Liver (tissue), 8 donors: ENCODE measurements at regions not wholly inside any gene's neighbourhood (a gene's known extent, or its start where the extent isn't known, plus 50 kb on each side); places are given as distances from the start of the nearest gene placed in this dataset.

Experiments used
- DNase-seq: peaks from one replicate; pipeline ENCODE4 v3.0.0-alpha.2; 2017; ENCODE audit warnings: low spot score
- H3K27ac ChIP-seq, 2 donors: one replicate each; pipeline ENCODE4 v1.7.0; 2013; ENCODE audit warnings: inconsistent platforms in 2 of 2, low read length in 2 of 2, control low read depth in 1 of 2, low read depth in 1 of 2, mild to moderate bottlenecking in 1 of 2
- H3K27me3 ChIP-seq, 4 donors: one replicate each; pipeline versions ENCODE4 v1.6.1 to v1.7.0; 2013; ENCODE audit warnings: low read length in 3 of 4, inconsistent platforms in 1 of 4, mild to moderate bottlenecking in 1 of 4, moderate library complexity in 1 of 4; ENCODE audit not compliant: control insufficient read depth in 4 of 4, insufficient read depth in 4 of 4
- H3K36me3 ChIP-seq, 4 donors: one replicate each; pipeline versions ENCODE4 v1.6.1 to v1.7.0; 2013; ENCODE audit warnings: low read length in 3 of 4, mild to moderate bottlenecking in 3 of 4, low read depth in 1 of 4, moderate library complexity in 1 of 4; ENCODE audit not compliant: control insufficient read depth in 4 of 4, insufficient read depth in 3 of 4
- H3K4me1 ChIP-seq, 4 donors: one replicate each; pipeline versions ENCODE4 v1.6.1 to v1.7.0; 2013; ENCODE audit warnings: low read length in 3 of 4, mild to moderate bottlenecking in 3 of 4, moderate library complexity in 1 of 4; ENCODE audit not compliant: control insufficient read depth in 4 of 4, insufficient read depth in 4 of 4
- H3K4me3 ChIP-seq, 3 donors: one replicate each; pipeline versions ENCODE4 v1.6.1 to v1.7.0; 2013; ENCODE audit warnings: low read length in 3 of 3, control low read depth in 1 of 3, low read depth in 1 of 3, mild to moderate bottlenecking in 1 of 3
- H3K9ac ChIP-seq, 2 donors: one replicate each; pipeline ENCODE4 v1.7.0; 2013; ENCODE audit warnings: low read length in 2 of 2, mild to moderate bottlenecking in 2 of 2, moderate library complexity in 2 of 2, control low read depth in 1 of 2, low read depth in 1 of 2
- H3K9me3 ChIP-seq, 4 donors: one replicate each; pipeline versions ENCODE4 v1.6.1 to v1.7.0; 2013; ENCODE audit warnings: low read length in 3 of 4; ENCODE audit not compliant: control insufficient read depth in 4 of 4
- EGR1 ChIP-seq, 2 donors: IDR thresholded peaks; 2 replicates each; pipeline ENCODE4 v1.6.1; 2016 to 2018; ENCODE audit warnings: antibody characterized with exemption in 2 of 2, low read depth in 2 of 2
- FOXA1 ChIP-seq: IDR thresholded peaks from 2 replicates; pipeline ENCODE4 v1.6.1; 2016; ENCODE audit warnings: antibody characterized with exemption
- HNF4A ChIP-seq, 2 donors: conservative IDR thresholded peaks; 2 replicates each; pipeline ENCODE4 v1.6.1; 2016; ENCODE audit warnings: antibody characterized with exemption in 2 of 2, mild to moderate bottlenecking in 2 of 2
- HNF4G ChIP-seq: IDR thresholded peaks from 2 replicates; pipeline ENCODE4 v1.6.1; 2016; ENCODE audit warnings: antibody characterized with exemption
- JUND ChIP-seq, 2 donors: IDR thresholded peaks; 2 replicates each; pipeline ENCODE4 v1.6.1; 2016; ENCODE audit warnings: antibody characterized with exemption in 2 of 2
- NR2F2 ChIP-seq: IDR thresholded peaks from 2 replicates; pipeline ENCODE4 v1.6.1; 2016; ENCODE audit warnings: antibody characterized with exemption
- RAD21 ChIP-seq, 2 donors: IDR thresholded peaks; 2 replicates each; pipeline ENCODE4 v1.6.1; 2016; ENCODE audit warnings: antibody characterized with exemption in 2 of 2, mild to moderate bottlenecking in 2 of 2
- WGBS: extraction: QIAGEN DNeasy Blood & Tissue Kit; methylation state at CpG from one replicate; pipeline ENCODE4 v1.1.7; 2013; 5-methylcytosine and 5-hydroxymethylcytosine counted together
- TF ChIP-seq, protein P1 (sequence below): fragments of 150-350 bp; IDR thresholded peaks from 2 replicates; pipeline ENCODE4 v1.5.1; 2017; ENCODE audit warnings: improper control_type of control experiment, low read depth, low read length; ENCODE audit not compliant: missing input control
- TF ChIP-seq, protein P2 (sequence below): IDR thresholded peaks from 2 replicates; pipeline ENCODE4 v1.6.1; 2016; ENCODE audit warnings: antibody characterized with exemption, mild to moderate bottlenecking
- TF ChIP-seq, protein P3 (sequence below): IDR thresholded peaks from 2 replicates; pipeline ENCODE4 v1.6.1; 2016; ENCODE audit warnings: antibody characterized with exemption
- TF ChIP-seq, protein P4 (sequence below): IDR thresholded peaks from 2 replicates; pipeline ENCODE4 v1.6.1; 2016; ENCODE audit warnings: antibody characterized with exemption
- TF ChIP-seq, protein P5 (sequence below): IDR thresholded peaks from 2 replicates; pipeline ENCODE4 v1.6.1; 2016; ENCODE audit warnings: antibody characterized with exemption
- donor health status: healthy.
- donor health status: healthy.
- donor health status: healthy.
- donor health status: healthy.
- donor health status: healthy.

DNA sequence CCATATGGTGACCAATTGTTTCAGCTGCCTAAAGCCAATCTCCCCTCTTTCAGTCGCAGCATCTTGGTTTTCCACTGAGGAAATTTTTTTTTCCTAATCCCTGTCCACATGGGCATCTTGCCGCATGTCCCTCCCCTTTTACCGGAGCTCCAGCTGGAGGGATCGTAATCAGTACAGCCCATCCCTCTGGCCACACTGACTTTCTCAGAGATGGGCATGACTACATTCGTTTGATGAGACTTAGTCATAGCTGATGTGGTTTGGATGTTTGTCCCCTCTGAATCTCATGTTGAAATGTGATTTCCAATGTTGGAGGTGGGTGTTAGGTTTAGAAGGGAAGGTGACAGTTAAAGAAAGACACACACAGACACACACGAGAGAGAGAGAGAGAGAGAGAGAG, 186.8 kb upstream of the CXCL12 start (continued):
- TF ChIP-seq, protein P1, sequence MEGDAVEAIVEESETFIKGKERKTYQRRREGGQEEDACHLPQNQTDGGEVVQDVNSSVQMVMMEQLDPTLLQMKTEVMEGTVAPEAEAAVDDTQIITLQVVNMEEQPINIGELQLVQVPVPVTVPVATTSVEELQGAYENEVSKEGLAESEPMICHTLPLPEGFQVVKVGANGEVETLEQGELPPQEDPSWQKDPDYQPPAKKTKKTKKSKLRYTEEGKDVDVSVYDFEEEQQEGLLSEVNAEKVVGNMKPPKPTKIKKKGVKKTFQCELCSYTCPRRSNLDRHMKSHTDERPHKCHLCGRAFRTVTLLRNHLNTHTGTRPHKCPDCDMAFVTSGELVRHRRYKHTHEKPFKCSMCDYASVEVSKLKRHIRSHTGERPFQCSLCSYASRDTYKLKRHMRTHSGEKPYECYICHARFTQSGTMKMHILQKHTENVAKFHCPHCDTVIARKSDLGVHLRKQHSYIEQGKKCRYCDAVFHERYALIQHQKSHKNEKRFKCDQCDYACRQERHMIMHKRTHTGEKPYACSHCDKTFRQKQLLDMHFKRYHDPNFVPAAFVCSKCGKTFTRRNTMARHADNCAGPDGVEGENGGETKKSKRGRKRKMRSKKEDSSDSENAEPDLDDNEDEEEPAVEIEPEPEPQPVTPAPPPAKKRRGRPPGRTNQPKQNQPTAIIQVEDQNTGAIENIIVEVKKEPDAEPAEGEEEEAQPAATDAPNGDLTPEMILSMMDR = no peak
- no peak for TF ChIP-seq FOXA1
- no peak for TF ChIP-seq EGR1 (IDR thresholded peaks at IDR 0.05; ENCODE audit: low read depth in 2 of 2)
- TF ChIP-seq, protein P2, sequence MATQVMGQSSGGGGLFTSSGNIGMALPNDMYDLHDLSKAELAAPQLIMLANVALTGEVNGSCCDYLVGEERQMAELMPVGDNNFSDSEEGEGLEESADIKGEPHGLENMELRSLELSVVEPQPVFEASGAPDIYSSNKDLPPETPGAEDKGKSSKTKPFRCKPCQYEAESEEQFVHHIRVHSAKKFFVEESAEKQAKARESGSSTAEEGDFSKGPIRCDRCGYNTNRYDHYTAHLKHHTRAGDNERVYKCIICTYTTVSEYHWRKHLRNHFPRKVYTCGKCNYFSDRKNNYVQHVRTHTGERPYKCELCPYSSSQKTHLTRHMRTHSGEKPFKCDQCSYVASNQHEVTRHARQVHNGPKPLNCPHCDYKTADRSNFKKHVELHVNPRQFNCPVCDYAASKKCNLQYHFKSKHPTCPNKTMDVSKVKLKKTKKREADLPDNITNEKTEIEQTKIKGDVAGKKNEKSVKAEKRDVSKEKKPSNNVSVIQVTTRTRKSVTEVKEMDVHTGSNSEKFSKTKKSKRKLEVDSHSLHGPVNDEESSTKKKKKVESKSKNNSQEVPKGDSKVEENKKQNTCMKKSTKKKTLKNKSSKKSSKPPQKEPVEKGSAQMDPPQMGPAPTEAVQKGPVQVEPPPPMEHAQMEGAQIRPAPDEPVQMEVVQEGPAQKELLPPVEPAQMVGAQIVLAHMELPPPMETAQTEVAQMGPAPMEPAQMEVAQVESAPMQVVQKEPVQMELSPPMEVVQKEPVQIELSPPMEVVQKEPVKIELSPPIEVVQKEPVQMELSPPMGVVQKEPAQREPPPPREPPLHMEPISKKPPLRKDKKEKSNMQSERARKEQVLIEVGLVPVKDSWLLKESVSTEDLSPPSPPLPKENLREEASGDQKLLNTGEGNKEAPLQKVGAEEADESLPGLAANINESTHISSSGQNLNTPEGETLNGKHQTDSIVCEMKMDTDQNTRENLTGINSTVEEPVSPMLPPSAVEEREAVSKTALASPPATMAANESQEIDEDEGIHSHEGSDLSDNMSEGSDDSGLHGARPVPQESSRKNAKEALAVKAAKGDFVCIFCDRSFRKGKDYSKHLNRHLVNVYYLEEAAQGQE = no peak
- no peak for TF ChIP-seq HNF4G
- no peak for TF ChIP-seq NR2F2

DNA sequence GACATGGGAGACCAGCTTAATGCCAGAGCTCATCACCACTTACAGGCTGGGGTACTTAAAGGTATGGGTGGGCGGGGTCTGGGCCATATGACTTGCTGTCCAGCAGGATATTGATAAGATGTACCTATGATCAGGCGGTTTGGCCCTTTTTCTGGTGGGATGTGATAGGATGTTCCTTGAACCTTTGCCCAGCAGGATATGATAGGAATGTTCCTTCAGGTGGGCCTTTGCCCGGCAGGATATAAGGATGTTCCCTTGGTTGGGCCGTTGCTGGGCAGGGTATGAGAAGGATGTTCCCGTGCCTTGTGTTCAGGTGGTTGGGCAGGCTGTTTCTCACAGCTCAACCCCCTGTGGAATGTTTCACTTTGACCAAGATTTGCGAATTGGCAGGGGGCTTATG, 187.2 kb upstream of the CXCL12 start:
- DNase-seq = peak; percentile 16
- H3K36me3 ChIP-seq = no peaks in the 10 kb centered on the region
- H3K9ac ChIP-seq = no peak overlapping the region
- no peaks in the 10 kb centered on the region for H3K4me1 ChIP-seq
- no peak overlapping the region for H3K4me3 ChIP-seq
- TF ChIP-seq HNF4A (conservative IDR thresholded peaks at IDR 0.05) = no peak
- TF ChIP-seq RAD21 (IDR thresholded peaks at IDR 0.05) = no peak
- no peak for TF ChIP-seq NR2F2
- TF ChIP-seq, protein P3, sequence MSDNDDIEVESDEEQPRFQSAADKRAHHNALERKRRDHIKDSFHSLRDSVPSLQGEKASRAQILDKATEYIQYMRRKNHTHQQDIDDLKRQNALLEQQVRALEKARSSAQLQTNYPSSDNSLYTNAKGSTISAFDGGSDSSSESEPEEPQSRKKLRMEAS = no peak
- TF ChIP-seq, protein P4, sequence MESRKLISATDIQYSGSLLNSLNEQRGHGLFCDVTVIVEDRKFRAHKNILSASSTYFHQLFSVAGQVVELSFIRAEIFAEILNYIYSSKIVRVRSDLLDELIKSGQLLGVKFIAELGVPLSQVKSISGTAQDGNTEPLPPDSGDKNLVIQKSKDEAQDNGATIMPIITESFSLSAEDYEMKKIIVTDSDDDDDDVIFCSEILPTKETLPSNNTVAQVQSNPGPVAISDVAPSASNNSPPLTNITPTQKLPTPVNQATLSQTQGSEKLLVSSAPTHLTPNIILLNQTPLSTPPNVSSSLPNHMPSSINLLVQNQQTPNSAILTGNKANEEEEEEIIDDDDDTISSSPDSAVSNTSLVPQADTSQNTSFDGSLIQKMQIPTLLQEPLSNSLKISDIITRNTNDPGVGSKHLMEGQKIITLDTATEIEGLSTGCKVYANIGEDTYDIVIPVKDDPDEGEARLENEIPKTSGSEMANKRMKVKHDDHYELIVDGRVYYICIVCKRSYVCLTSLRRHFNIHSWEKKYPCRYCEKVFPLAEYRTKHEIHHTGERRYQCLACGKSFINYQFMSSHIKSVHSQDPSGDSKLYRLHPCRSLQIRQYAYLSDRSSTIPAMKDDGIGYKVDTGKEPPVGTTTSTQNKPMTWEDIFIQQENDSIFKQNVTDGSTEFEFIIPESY = no peak
- TF ChIP-seq, protein P5, sequence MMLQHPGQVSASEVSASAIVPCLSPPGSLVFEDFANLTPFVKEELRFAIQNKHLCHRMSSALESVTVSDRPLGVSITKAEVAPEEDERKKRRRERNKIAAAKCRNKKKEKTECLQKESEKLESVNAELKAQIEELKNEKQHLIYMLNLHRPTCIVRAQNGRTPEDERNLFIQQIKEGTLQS = no peak
- TF ChIP-seq, protein P1 = no peak
- no peak for TF ChIP-seq JUND (IDR thresholded peaks at IDR 0.05)
- no peaks in the 10 kb centered on the region for H3K27me3 ChIP-seq
- H3K9me3 ChIP-seq = no peaks in the 10 kb centered on the region
- H3K27ac ChIP-seq = no peak overlapping the region
- WGBS = 83% methylated on average over 6 of the region's 6 CpGs
